Hepatocyte (in vitro differentiated cells): ENCODE measurements at regions not wholly inside any gene's neighbourhood (a gene's known extent, or its start where the extent isn't known, plus 50 kb on each side); places are given as distances from the start of the nearest gene placed in this dataset.

ENCODE experiments used
- DNase-seq: peaks from one replicate; pipeline ENCODE4 v3.0.0-alpha.2; 2016; ENCODE audit warnings: low spot score
- H2AFZ ChIP-seq: fragments of 200-600 bp; sonication (generic); 2 replicates; pipeline ENCODE4 v1.6.0; 2016; ENCODE audit warnings: antibody characterized with exemption, mild to moderate bottlenecking
- H3K27ac ChIP-seq: fragments of 200-600 bp; sonication (generic); 2 replicates; pipeline ENCODE4 v1.5.1; 2016; ENCODE audit warnings: mild to moderate bottlenecking
- H3K27me3 ChIP-seq: fragments of 200-600 bp; sonication (generic); 2 replicates; pipeline ENCODE4 v1.6.1; 2016
- H3K36me3 ChIP-seq: fragments of 200-600 bp; sonication (generic); replicated peaks from 2 replicates; pipeline ENCODE4 v1.5.1; 2016; ENCODE audit warnings: low read depth; ENCODE audit not compliant: insufficient read depth
- H3K4me1 ChIP-seq: fragments of 200-600 bp; sonication (generic); 2 replicates; pipeline ENCODE4 v1.5.1; 2016; ENCODE audit warnings: mild to moderate bottlenecking, moderate library complexity; ENCODE audit not compliant: insufficient read depth
- H3K4me2 ChIP-seq: fragments of 200-600 bp; sonication (generic); 2 replicates; pipeline ENCODE4 v1.6.0; 2016
- H3K4me3 ChIP-seq: fragments of 200-600 bp; sonication (generic); 2 replicates; pipeline ENCODE4 v1.5.1; 2016; ENCODE audit warnings: mild to moderate bottlenecking
- H3K79me2 ChIP-seq: fragments of 200-600 bp; sonication (generic); 2 replicates; pipeline ENCODE4 v1.6.0; 2017; ENCODE audit warnings: mild to moderate bottlenecking
- H3K9me2 ChIP-seq: fragments of 200-600 bp; sonication (generic); replicated peaks from 2 replicates; pipeline ENCODE4 v1.6.0; 2017; ENCODE audit warnings: mild to moderate bottlenecking; ENCODE audit not compliant: insufficient read depth
- H3K9me3 ChIP-seq: fragments of 200-600 bp; sonication (generic); 2 replicates; pipeline ENCODE4 v1.5.1; 2016; ENCODE audit warnings: low read depth, mild to moderate bottlenecking
- H4K20me1 ChIP-seq: fragments of 200-600 bp; sonication (generic); 2 replicates; pipeline ENCODE4 v1.6.0; 2016; ENCODE audit warnings: mild to moderate bottlenecking; ENCODE audit not compliant: insufficient read depth, poor library complexity, severe bottlenecking
- CTCF ChIP-seq: fragments of 200-600 bp; sonication (generic); IDR thresholded peaks from 2 replicates; pipeline ENCODE4 v1.5.1; 2016; ENCODE audit warnings: antibody characterized with exemption, mild to moderate bottlenecking; ENCODE audit not compliant: poor library complexity
- EZH2 ChIP-seq: fragments of 200-600 bp; sonication (generic); IDR thresholded peaks from 2 replicates; pipeline ENCODE4 v1.6.1; 2016; ENCODE audit warnings: antibody characterized with exemption, mild to moderate bottlenecking, borderline replicate concordance
- EZH2phosphoT487 ChIP-seq: fragments of 200-600 bp; sonication (generic); IDR thresholded peaks from one replicate; pipeline ENCODE4 v1.6.1; 2018; ENCODE audit warnings: antibody characterized with exemption, mild to moderate bottlenecking, low read depth, moderate library complexity; ENCODE audit not compliant: unreplicated experiment, severe bottlenecking
- WGBS: methylation state at CpG from one replicate; pipeline ENCODE4 v1.1.6; 2016; ENCODE audit warnings: low lambda C conversion rate; ENCODE audit errors: missing lambda C conversion rate; 5-methylcytosine and 5-hydroxymethylcytosine counted together

- Histone ChIP-seq H3K36me3 (no peaks in the 10 kb centered on the region), H3K9me2 (no peaks in the 10 kb centered on the region), H3K4me2 (no peak overlapping the region), H3K9me3 (no peaks in the 10 kb centered on the region), H4K20me1 (no peaks in the 10 kb centered on the region), H3K27ac (no peak overlapping the region), H3K79me2 (no peaks in the 10 kb centered on the region), H2AFZ (no peak overlapping the region), H3K4me3 (no peak overlapping the region), H3K27me3 (no peaks in the 10 kb centered on the region), H3K4me1 (no peaks in the 10 kb centered on the region)
- no peak for DNase-seq
- 92% methylated on average over 1 of the region's 1 CpG for WGBS
- TF ChIP-seq EZH2 (no peak), EZH2phosphoT487 (no peak), CTCF (no peak)
Observed at GRCh38 chr5:116658830-116659229, 84.2 kb upstream of the SEMA6A start.

GRCh38 chr5:116658141-116658540 lies 83.5 kb upstream of the SEMA6A start:
- no peak for DNase-seq
- no peaks in the 10 kb centered on the region for H3K36me3 ChIP-seq
- no peak overlapping the region for H3K4me2 ChIP-seq

GRCh38 chr5:116655431-116655830 lies 80.8 kb upstream of the SEMA6A start:
- DNase-seq: no peak
- no peaks in the 10 kb centered on the region for H3K9me3 ChIP-seq
- H4K20me1 ChIP-seq: no peaks in the 10 kb centered on the region
- peaks cover 7% of the 10 kb centered on the region for H3K4me1 ChIP-seq
- H3K4me3 ChIP-seq: no peak overlapping the region
- no peaks in the 10 kb centered on the region for H3K36me3 ChIP-seq
- TF ChIP-seq EZH2 (no peak), CTCF (no peak), EZH2phosphoT487 (no peak)
- WGBS: 94% methylated on average over 3 of the region's 3 CpGs
- H3K27me3 ChIP-seq: no peaks in the 10 kb centered on the region
- no peak overlapping the region for H3K4me2 ChIP-seq
- no peaks in the 10 kb centered on the region for H3K9me2 ChIP-seq
- no peak overlapping the region for H2AFZ ChIP-seq
- H3K27ac ChIP-seq: no peak overlapping the region
- H3K79me2 ChIP-seq: no peaks in the 10 kb centered on the region

More at GRCh38 chr5:116658141-116658540, 83.5 kb upstream of the SEMA6A start:
- Histone ChIP-seq H3K9me2 (no peaks in the 10 kb centered on the region), H3K9me3 (no peaks in the 10 kb centered on the region), H3K4me1 (no peaks in the 10 kb centered on the region), H3K4me3 (no peak overlapping the region), H3K79me2 (no peaks in the 10 kb centered on the region), H3K27me3 (no peaks in the 10 kb centered on the region), H2AFZ (no peak overlapping the region), H3K27ac (no peak overlapping the region), H4K20me1 (no peaks in the 10 kb centered on the region)
- TF ChIP-seq EZH2 (no peak), CTCF (no peak), EZH2phosphoT487 (no peak)

- Histone ChIP-seq H4K20me1 (no peaks in the 10 kb centered on the region), H3K9me3 (no peaks in the 10 kb centered on the region), H3K4me1 (peaks cover 7% of the 10 kb centered on the region), H3K9me2 (no peaks in the 10 kb centered on the region), H2AFZ (no peak overlapping the region), H3K36me3 (no peaks in the 10 kb centered on the region), H3K79me2 (no peaks in the 10 kb centered on the region), H3K27ac (no peak overlapping the region), H3K27me3 (no peaks in the 10 kb centered on the region), H3K4me3 (no peak overlapping the region), H3K4me2 (no peak overlapping the region)
- TF ChIP-seq EZH2phosphoT487 (no peak), CTCF (no peak), EZH2 (no peak)
- WGBS: 76% methylated on average over 3 of the region's 3 CpGs
- DNase-seq: no peak
Observed at GRCh38 chr5:116654925-116655324, 80.3 kb upstream of the SEMA6A start.
